Retinal pigment epithelial cell (primary cell): ENCODE measurements at regions not wholly inside any gene's neighbourhood (a gene's known extent, or its start where the extent isn't known, plus 50 kb on each side); places are given as distances from the start of the nearest gene placed in this dataset.

ENCODE experiments used
- DNase-seq: peaks from one replicate; pipeline ENCODE4 v3.0.0-alpha.2; 2010; ENCODE audit warnings: low read depth
- H3K4me3 ChIP-seq: 2 replicates; pipeline ENCODE4 v1.5.1; 2011; ENCODE audit warnings: mild to moderate bottlenecking, low read length, control low read depth, moderate library complexity
- TF ChIP-seq, protein P1 (sequence below): conservative IDR thresholded peaks from 2 replicates; pipeline ENCODE4 v1.5.1; 2011; ENCODE audit warnings: low read depth, low read length, control low read depth, inconsistent platforms

DNA sequence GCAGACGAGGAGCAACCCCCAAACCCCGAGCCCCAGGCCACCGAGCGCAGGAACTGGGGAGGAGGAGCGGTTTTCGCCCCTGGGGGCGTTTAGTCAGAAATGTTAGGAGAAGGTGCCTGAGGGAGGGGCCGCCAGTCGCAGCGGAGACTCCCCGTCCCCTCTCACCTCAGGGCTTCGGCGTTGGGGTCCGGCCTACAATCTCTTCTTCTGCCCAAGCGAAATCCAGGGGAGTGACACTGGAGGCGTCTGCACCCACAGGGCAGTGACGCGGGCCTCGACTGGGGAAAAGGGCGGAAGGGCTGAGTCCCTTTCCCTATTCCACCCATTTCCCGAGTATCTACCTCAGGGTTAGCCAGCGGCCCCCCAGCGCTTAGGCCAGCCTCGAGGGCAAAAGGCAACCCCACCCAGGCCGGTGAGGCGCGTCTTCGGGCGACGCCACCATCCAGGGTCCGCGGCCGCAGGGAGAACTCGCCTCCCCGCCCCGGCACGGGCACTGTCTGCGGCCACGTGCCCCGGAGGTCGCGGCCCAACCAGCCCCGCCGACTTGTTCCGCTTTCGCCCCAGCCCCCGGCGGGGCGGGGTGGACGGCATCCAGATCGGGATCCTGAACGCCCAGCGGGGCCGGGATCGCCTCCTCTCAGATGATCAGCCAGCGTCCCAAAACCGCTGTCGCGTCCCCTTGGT is 118.7 kb upstream of the BARHL2 start:
- no peak overlapping the region for H3K4me3 ChIP-seq
- TF ChIP-seq, protein P1, sequence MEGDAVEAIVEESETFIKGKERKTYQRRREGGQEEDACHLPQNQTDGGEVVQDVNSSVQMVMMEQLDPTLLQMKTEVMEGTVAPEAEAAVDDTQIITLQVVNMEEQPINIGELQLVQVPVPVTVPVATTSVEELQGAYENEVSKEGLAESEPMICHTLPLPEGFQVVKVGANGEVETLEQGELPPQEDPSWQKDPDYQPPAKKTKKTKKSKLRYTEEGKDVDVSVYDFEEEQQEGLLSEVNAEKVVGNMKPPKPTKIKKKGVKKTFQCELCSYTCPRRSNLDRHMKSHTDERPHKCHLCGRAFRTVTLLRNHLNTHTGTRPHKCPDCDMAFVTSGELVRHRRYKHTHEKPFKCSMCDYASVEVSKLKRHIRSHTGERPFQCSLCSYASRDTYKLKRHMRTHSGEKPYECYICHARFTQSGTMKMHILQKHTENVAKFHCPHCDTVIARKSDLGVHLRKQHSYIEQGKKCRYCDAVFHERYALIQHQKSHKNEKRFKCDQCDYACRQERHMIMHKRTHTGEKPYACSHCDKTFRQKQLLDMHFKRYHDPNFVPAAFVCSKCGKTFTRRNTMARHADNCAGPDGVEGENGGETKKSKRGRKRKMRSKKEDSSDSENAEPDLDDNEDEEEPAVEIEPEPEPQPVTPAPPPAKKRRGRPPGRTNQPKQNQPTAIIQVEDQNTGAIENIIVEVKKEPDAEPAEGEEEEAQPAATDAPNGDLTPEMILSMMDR: no peak
- no peak for DNase-seq

DNA sequence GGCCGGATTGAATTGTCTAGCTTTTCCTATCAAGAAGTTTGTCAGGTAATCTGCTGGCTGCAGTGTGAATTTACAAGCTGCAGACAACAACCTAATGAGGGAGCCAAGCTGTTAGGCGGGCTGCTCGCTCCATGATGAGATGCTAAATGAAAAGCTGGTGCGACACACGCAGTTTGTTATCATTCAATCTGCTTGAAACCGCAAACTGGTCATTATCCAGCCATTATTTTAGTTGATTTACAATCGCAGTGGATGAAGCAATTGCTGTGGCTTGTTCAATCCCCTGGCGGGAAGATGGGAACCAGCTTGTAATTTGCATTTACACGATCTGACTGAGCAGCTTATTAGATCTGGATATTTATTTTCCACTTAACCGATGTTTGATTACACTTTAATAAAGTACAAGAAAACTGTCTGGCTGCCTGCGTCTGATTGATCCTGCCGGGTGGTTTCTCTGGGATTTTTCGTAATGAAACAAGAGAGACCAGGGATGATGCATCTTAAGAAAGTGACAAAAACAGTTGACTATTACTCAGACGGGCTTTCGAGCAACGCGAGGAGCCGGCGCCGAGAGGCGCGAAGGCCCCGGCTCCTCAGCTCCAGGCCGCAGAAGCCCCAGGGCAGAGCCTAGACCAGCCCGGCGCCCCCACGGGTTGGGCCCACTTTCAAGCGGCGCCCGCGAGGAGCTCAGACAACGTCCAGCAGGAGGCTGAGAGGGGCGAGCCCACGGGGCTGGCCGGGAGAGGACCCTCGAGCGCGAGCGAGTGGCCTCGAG is 118.0 kb upstream of the BARHL2 start:
- no peak for DNase-seq
- H3K4me3 ChIP-seq: no peak overlapping the region
- TF ChIP-seq, protein P1: no peak

DNA sequence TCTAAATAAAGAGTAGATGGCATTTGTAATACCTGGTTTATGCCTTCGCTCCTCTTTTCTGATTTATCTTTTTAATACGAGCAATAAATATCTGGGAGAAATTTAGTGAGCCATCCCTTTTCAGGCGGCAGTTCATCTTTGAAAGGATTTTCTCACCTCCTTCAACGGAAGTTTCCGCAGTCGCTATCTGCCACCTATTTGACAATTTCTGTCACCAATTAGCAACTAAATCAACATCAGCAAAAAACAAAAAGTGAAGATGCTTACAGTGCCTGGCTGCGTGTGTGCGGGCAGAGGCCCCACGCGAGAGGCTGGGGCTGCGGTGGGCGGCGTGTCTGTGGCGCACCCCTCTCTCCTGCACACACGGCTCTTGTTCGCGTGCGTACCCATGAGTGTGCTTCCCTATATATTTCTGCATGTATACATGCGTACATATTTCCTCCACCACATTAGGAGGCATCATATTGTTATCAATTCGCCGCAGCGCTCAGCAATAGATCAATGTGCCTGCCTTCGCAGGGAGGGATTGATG is 117.3 kb upstream of the BARHL2 start:
- no peak overlapping the region for H3K4me3 ChIP-seq
- DNase-seq: no peak
- TF ChIP-seq, protein P1: no peak

DNA sequence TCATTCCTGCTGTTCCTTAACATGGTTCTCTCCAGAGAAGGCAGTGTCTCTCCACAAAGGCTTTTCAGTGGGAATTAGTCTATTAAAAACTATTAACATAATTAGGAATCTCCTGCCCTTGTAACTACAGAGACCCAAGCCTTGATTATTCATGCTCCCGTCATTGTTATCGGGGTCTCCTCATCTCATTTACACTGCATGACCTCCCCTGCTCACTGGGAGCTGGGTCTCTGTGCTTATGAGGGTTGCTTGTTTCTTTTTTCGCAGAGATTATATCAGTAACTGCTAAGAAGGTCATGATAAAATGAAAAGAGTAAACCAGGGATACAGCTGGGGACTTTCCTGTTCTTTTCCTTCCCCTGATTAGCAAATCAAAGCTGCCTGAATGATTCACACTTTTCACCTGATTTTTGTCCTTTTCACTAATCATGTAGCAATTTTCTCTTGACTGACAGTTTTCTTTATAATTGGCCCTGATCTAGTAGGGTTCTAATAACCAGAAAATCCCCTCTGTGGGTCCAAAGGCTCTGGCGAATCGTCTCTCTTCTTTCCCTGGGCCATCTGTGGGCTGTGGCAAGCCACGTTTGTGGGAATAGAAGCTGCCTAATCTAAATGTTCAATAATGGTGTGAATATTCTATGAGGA is 116.5 kb upstream of the BARHL2 start:
- H3K4me3 ChIP-seq: no peak overlapping the region
- DNase-seq: no peak
- TF ChIP-seq, protein P1: no peak

DNA sequence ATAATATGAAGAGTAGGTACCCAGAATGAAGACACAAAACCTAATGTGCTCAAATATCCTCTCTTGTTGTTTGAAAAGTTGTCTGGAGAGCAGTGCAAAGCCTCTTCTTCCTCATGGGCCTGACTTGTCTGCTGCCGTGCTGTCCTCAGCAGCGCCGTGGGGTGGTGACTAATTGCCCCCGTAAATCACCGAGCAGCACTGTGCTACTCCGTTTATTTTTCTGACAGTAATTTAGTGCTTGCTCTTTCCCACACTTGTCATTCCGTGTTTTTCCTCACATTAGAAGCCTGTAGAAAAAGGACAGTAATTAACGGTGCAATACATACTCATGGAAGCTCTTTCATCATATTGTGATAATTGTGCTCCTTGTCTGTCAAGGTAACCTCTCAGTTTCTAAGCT is 114.8 kb upstream of the BARHL2 start:
- no peak overlapping the region for H3K4me3 ChIP-seq
- DNase-seq: no peak
- TF ChIP-seq, protein P1: no peak

DNA sequence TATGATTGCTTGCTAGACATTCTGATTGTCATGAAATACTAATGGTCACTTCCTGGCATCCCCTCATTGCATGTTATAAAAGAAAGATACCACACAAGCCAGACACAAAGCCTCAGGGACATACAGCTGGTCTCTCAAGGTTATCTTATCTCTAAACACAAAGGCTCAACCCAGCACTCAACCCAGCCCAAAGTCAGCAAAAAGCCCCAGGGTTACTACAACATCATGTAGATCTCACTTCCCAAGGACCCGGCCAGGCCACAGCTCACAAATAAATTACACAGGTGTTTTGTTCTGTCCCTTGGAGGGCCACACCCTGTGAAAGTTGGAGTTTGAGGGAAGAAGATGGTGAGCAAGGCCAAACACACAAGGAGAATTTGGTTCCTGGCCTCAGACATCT is 109.7 kb upstream of the BARHL2 start:
- TF ChIP-seq, protein P1: no peak
- DNase-seq: no peak
- no peak overlapping the region for H3K4me3 ChIP-seq

DNA sequence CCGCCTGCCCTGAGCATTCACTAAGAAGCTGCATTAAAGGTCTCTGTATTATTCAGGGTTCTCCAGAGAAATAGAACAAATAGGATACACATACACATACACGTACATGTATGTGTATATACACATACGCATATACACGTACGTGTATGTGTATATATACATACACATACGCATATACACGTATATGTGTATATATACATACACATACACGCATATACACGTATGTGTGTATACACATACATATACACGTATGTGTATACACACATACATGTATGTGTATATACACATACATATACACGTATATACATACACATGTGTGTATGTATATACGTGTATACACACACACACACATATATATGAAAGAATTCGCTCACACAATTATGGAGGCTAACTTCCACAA is 108.9 kb upstream of the BARHL2 start:
- H3K4me3 ChIP-seq: no peak overlapping the region
- no peak for DNase-seq
- TF ChIP-seq, protein P1: no peak
